ENCODE measurements at regions not wholly inside any gene's neighbourhood (a gene's known extent, or its start where the extent isn't known, plus 50 kb on each side); places are given as distances from the start of the nearest gene placed in this dataset.

DNA sequence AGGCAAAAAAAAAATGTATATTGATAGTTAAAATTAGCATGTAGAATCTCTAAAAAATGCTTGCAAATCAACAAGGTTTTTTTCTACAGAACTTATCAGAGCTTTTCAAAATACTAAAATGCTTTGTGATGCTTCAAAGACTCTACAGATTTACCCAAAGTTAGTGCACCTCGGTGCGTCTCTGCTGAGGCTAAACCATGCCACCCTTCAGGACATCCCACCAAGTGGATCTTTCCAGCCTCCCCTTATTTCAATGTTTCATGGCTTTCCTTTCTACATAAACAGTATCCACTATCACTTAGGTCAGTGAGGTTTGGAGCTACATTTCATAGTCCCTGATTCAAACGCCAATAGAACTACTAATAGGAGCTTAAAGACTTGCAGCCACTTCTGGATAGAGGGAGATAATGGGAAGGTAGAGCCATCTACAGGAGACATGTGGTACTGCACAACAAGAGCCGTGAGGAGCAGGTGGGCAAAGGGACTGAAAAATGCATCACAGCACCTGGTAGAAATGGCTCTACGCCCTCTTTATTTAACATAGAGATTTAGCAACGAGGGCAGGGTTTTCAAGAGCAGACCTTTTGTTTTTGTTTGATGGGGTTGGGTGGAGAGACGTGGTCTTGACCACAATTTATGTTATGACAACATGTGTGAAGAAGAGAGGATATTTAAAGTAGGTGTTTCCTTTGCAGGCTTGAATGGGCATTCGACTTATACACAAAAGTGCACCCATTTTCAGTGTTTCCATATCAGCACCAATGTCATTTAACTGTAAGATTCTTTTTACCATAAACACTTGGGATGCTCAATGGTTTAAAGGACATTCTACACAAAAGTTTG is 56.1 kb upstream of the SLC35G4 start:
- DNase-seq (ENCODE audit: low read depth), result no peak

- DNase-seq (ENCODE audit: low read depth), result no peak
Measured at GRCh38 chr18:11548916-11549551, 60.4 kb upstream of the SLC35G4 start.

- DNase-seq (ENCODE audit: low read depth), result no peak
Measured at GRCh38 chr18:11548396-11548795, 61.0 kb upstream of the SLC35G4 start.

DNA sequence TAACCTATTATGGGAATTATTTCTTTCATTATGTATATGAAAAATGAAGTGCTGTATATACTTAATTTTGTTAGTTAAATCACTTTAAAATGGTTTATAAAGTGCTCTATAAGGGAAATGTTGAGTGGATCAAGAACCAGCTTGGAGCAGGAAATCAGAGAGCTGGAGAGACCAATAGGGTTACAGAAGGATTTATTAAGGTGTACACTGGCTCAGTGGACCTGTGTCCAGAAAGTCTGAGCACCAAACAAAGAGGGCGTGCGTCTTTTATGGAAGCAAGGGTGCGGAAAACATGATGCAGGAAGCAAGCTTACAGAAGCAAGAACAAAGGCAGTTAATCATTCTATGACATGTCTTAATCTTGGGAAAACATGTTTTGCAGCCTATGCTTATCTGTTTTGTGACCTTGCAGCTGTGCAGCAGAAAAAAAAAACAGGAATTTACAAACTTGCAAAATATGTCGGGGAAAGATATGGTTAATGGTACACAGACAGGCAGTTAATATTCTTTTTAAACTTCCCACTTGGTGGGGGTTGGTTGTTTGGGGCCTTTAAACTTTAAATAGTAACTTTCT is 65.2 kb upstream of the SLC35G4 start:
- DNase-seq (ENCODE audit: low read depth), result no peak

DNA sequence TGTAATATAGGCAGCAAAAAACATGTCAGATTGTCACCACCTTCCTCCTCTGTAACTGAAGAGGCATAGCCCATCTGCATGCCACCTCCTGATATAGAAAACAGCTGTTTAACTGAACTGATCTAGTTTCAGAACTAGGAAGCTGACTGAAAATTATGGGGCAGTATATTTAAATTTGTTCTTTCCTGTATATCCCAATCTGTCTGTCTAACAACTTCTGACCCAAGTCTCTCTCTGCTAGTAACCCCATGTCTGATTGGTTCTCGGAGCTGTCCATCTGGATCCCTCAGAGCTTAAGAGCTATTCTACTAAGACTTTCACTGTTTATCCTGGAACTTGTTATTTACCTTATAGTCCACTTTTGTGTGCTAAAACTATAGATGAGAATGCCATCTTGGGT is 68.2 kb upstream of the SLC35G4 start:
- DNase-seq (ENCODE audit: low read depth), result no peak

GRCh38 chr18:11533942-11534496 is 75.4 kb upstream of the SLC35G4 start:
- no peak for DNase-seq (ENCODE audit: low read depth)

DNA sequence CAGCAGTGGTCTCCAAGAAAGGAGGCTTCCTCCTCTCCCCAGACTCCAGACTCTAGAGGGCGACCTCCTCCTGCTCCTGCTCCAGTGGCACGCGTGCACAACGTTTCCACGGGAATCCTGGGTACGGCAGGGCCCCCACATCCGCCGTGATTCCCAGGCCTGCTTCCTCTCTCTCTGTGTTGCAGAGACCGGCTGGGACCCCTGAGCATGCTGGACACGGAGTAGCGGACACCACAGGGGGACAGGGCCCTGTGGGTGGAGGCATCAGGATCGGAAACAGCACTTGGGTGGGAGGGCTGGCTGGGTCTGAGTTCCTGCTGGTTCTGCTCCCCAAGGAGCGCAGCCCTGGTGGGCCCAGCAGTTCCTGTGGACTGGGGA is 75.9 kb upstream of the SLC35G4 start:
- DNase-seq (ENCODE audit: low read depth), result no peak

DNA sequence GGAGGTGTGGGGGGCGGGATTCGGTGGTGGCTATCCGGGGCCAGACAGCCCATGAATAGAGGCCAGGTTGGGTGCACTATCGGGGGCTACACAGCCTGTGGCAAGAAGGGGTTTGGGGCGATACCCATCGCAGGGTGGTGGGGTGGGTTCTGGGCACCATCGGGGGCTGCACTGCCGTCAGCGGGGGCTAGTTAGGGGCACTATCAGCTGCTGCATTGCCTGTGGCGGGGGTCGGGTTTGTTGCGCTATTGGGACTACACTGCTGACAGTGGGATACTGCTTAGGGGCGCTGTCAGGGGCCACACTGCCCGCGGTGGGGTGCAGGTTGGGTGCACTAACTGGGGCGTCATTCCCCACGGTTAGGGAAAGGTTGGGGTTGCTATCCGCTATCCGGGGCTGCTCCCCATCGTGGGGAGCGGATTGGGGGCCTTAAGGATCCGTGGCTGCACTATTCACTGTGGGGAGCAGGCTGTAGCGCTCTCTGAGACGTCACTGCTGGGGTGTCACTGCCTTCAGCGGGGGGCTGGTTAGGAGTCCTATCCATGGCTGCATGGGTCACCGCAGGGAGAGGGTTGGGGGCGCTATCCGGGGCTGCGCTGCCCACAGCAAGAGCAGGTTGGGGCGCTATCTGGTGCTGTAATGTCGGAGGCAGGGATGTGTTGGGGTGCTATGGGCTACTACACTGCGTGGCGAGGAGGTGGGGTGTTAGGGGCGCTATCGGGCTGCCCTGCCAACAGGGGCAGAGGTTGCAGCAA is 76.5 kb upstream of the SLC35G4 start:
- no peak for DNase-seq (ENCODE audit: low read depth)

DNA sequence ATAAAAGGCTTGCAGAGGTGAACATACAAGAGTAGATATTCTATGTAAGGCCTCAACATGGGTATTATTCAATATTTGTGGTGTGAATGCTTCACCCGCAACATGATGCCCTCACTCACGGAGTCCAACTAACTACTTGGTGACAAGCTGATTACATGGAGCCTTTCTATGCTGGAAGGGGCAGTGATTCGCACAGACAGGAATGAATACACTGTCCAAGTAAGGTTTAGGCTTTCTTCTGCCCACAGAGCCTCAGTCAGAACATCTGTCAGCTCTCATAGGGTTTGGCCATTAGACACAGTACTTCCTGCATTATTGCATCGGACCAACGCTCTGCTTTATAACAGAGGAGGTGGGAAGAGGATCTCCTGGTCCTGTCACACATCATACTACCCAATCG is 80.3 kb upstream of the SLC35G4 start:
- DNase-seq (ENCODE audit: low read depth), result no peak

GRCh38 chr18:11526675-11527074 is 82.7 kb upstream of the SLC35G4 start:
- DNase-seq (ENCODE audit: low read depth), result no peak

DNA sequence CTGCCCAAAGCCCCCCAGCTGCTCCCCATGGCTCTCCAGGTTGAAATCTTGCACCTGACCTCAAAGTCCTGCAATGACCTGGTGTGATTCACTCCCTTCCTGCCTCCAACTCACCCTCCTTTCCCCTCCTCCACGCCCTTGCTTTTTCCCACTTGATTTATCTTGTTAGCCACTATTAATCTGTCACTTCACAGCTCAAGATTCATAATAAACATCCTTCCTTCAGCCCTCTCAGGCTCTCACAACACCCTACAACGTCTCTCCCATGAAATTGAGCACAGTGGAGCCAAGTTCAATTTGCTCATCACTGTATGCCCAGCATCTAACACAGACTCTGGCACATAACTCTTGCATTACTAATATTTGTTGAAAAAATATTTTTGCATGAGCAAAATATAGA is 85.6 kb upstream of the SLC35G4 start:
- no peak for DNase-seq (ENCODE audit: low read depth)

- no peak for DNase-seq (ENCODE audit: low read depth)
Measured at GRCh38 chr18:11522992-11523391, 86.4 kb upstream of the SLC35G4 start.

- DNase-seq (ENCODE audit: low read depth), result no peak
Measured at GRCh38 chr18:11521853-11522252, 87.5 kb upstream of the SLC35G4 start.

DNA sequence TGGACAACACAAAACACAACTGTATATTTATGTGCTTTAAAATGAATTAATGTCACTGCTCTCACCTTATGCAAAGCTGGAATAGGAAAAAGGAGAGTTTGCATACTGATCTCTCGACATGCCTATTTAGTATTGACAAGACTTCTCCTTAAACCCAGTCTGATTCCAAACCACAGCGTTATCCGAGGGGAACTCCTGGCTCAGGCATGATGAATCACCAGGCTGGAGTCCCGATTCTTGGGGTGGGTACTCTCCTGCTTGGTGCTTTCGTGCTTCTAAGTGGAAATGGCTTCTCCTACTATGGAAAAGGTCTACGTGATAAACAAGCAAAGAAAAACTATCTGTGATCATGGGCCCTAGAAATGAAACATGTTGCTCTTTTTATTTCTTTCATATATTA is 88.9 kb upstream of the SLC35G4 start:
- DNase-seq (ENCODE audit: low read depth), result no peak

DNA sequence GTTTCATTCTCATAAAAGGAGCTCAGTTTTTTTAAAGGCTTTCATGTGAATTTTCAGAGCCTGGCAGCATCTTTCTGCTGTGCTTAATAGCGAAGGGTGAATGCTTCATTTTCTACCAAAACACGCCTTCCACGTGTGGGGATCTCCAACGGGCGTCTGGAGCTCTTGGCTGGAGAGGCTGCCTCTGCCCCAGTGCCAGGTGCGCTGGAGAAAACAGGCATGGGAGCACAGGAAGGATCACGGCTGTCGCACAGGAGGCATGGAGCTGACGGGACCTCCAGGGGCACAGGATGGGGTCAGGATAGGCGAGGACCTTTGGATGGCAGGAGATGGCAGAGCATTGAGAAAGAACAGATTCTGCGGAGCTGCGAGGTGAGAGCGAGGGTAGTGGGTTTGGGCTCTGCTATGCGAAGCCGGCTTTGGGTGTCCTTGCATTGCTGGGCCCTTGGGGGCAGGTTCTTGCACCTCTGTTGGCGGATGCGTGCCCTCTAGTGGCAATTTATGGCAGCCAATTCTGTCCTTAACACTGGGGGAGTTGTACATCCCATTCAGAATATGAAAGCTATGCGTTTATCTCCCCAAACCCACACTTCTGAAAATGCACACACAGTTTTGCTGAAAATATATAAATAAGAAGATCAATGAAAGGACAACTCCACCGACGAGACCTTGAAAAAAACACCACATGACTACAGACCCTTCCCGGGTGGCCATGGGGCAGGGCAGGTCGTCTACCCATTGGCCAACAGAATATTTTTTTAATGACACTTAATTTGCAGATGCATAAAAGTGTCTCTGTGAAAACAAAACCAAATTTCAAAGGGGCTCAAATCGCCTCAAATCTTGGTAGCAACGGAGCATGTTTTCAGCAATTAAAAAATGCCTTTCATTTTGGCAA is 90.4 kb upstream of the SLC35G4 start:
- no peak for DNase-seq (ENCODE audit: low read depth)

DNA sequence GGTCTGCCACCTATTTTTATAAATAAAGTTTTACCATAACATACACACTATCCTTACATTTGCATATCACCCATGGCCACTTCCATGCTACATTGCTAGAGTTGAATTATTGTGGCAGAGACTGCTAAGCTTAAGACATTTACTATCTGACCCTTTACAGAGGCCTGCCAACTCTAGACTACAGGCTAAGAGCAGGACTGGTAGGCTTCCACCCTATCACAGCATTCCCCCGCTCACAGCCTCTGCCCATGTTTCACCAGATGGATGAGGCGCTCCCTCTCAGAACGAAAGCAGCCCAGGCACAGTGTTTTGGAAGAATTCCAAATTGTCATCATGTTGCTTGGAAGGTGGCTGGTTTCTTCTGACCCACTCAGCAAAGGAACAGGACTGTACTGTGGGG is 91.7 kb upstream of the SLC35G4 start:
- no peak for DNase-seq (ENCODE audit: low read depth)

- DNase-seq (ENCODE audit: low read depth), result peak; percentile 91
Measured at GRCh38 chr18:11516751-11517503, 92.5 kb upstream of the SLC35G4 start.

DNA sequence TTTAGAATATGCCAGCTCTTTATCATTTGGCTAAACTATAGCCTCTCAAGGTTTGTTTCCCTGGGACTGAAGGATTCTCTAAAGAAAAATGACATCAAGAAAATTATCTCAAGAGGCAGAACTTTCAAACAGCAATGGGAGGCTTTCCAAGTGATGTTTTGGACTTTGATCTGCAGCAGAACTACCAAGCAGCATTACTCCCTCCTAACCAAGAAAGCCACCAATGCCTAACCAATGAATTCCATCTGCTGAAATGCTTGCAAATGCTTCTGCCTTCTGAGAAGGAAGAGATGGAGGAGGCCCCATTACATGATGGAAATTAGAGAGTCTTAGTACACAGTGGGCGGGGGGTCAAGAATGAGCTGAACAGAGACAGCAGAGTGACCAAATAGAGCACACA is 95.1 kb upstream of the SLC35G4 start:
- DNase-seq (ENCODE audit: low read depth), result no peak

DNA sequence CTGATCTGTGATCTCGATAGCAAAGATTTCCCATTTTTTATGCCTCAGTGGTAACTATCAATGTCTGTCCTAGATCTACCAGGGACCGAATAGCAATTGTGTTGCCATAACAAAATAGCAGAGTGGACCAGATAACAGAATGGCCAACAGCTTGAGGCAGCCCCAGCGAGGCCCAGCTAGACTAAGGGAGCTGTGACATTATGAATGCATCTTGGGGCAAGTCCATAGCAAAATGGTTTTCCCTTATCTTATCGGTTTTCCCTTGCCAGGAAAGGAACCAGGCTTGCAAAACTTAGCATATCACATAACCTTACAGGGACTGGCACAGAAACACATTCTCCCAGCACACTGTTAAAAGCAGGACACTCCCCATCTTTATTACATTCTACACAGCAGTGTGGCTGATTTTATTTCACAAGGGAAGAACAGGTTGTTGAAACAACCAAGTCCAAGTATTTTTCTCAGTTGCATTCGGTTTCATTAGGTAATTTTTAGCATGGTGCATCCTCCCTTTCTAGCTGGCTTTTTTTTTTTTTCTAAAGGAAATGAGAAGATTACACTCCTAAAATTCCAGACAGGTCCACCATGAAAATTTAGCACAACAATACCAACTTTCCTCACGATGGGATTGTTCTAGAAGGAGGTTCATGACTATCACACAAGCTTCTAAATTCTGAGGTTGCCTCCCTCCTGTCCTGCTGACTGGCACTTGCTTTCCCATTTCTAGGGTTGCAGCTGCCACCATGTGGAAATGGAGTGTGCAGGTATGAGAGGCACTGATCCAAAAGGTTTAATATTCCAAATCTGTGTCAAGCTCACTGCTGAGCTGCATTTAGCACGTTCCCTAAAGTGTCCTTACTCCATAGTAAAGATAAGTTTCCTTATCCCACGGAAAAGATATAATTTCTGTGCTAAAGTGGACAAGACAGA is 97.0 kb upstream of the SLC35G4 start:
- DNase-seq (ENCODE audit: low read depth), result no peak
